PFSK-1 (cell line): ENCODE measurements at regions not wholly inside any gene's neighbourhood (a gene's known extent, or its start where the extent isn't known, plus 50 kb on each side); places are given as distances from the start of the nearest gene placed in this dataset.

ENCODE experiments used
- FOXP2 ChIP-seq: optimal IDR thresholded peaks from 2 replicates; pipeline ENCODE3; 2011; ENCODE audit warnings: borderline replicate concordance, control low read depth, inconsistent platforms; ENCODE audit not compliant: insufficient read depth; ENCODE audit errors: extremely low read length, extremely low read depth
- POLR2AphosphoS5 ChIP-seq: IDR thresholded peaks from 2 replicates; pipeline ENCODE4 v1.6.1; 2012; ENCODE audit warnings: low read depth, mild to moderate bottlenecking, control low read depth, low read length, moderate library complexity
- SIN3A ChIP-seq: IDR thresholded peaks from 2 replicates; pipeline ENCODE4 v1.6.1; 2012; ENCODE audit warnings: mild to moderate bottlenecking, low read length, moderate library complexity, borderline replicate concordance; ENCODE audit not compliant: insufficient read depth
- TAF1 ChIP-seq: IDR thresholded peaks from 2 replicates; pipeline ENCODE4 v1.6.1; 2012; ENCODE audit warnings: low read length, control low read depth, borderline replicate concordance; ENCODE audit not compliant: insufficient read depth
- TF ChIP-seq, protein P1 (sequence below), 2 experiments: IDR thresholded peaks; 2 replicates each; pipeline versions ENCODE4 v1.6.1 to v1.8.0; 2011 to 2012; ENCODE audit warnings: low read depth in 2 of 2, low read length in 2 of 2, control low read depth in 1 of 2, inconsistent platforms in 1 of 2, mild to moderate bottlenecking in 1 of 2, moderate library complexity in 1 of 2; ENCODE audit not compliant: insufficient read depth in 1 of 2

DNA sequence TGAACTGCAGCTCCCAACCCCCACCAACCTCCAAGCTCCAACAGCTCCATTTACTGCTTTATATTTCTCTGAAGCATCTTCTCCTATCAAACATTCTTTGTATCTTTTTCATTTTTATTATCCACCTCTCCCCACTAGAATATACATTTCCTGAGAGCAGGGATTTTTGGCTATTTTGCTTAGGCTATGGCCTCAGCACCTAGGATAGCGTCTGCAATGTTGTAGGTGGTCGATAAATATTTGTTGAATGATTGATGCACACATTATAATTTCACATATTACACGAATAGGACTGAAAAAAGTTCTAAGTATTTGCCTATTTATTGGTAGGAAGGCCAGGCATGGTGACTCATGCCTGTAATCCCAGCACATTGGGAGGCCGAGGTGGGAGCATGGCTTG lies 658.7 kb upstream of the DIPK2B start:
- TF ChIP-seq POLR2AphosphoS5 (no peak), FOXP2 (no peak)
- TF ChIP-seq, protein P1, sequence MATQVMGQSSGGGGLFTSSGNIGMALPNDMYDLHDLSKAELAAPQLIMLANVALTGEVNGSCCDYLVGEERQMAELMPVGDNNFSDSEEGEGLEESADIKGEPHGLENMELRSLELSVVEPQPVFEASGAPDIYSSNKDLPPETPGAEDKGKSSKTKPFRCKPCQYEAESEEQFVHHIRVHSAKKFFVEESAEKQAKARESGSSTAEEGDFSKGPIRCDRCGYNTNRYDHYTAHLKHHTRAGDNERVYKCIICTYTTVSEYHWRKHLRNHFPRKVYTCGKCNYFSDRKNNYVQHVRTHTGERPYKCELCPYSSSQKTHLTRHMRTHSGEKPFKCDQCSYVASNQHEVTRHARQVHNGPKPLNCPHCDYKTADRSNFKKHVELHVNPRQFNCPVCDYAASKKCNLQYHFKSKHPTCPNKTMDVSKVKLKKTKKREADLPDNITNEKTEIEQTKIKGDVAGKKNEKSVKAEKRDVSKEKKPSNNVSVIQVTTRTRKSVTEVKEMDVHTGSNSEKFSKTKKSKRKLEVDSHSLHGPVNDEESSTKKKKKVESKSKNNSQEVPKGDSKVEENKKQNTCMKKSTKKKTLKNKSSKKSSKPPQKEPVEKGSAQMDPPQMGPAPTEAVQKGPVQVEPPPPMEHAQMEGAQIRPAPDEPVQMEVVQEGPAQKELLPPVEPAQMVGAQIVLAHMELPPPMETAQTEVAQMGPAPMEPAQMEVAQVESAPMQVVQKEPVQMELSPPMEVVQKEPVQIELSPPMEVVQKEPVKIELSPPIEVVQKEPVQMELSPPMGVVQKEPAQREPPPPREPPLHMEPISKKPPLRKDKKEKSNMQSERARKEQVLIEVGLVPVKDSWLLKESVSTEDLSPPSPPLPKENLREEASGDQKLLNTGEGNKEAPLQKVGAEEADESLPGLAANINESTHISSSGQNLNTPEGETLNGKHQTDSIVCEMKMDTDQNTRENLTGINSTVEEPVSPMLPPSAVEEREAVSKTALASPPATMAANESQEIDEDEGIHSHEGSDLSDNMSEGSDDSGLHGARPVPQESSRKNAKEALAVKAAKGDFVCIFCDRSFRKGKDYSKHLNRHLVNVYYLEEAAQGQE (IDR thresholded peaks at IDR 0.05; ENCODE audit: insufficient read depth in 1 of 2, low read depth in 2 of 2, low read length in 2 of 2), result peak in 1 of 2 experiments; percentile 83; a peak in 2 of 4 replicates

DNA sequence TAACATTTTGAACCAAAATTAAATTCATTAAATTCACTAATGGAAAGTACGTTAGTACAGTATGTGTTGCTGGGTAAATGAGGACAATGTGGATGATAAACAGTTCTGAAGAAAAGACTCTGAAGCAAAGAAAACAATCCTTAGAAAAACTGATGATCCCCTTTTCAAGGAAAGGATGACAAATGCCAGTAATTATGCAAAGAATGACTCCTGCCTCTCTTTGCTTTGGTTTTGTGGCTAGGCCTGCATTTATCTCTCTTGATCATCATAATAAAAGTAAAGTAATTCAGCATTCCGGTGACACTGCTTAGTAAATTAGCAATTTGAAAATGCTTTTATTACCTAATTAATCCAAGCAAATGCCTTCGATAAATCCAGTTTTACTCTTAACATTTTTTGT lies 652.2 kb upstream of the DIPK2B start:
- TF ChIP-seq, protein P1 (IDR thresholded peaks at IDR 0.05; ENCODE audit: insufficient read depth in 1 of 2, low read depth in 2 of 2, low read length in 2 of 2), result no peak

DNA sequence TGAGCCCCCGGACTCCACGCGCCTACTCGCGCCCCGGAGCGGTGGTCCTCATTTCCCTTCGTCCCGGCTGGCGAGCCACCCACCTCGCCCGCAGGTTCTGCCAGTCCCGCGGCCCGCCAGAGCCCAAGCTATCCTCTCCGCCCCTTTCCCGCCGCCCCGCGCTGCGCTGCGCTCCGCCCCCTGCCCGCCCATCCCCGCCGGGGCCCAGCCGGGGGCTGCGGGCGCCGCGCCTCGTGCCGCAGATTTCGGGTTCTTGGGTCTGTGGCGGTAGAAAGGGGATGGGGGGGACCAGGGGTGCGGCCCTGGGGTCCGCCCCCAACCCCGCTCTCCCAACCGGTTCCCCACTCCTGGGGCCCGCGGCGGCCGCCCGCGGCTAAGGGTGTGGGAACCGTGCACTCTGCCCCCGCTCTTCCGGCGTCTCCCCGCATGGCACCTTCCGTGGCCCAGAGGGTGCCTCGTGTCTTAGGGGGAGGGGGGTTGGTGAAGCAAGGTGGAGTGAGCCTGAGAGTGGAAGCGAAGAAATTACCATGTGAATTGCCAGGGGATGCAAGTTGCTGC lies 650.8 kb upstream of the DIPK2B start:
- TF ChIP-seq, protein P1 (IDR thresholded peaks at IDR 0.05; ENCODE audit: insufficient read depth in 1 of 2, low read depth in 2 of 2, low read length in 2 of 2), result no peak
- TF ChIP-seq POLR2AphosphoS5 (0 out of 2 replicates have a peak, but pooled peaks have one; percentile 31), FOXP2 (no peak), SIN3A (no peak)

DNA sequence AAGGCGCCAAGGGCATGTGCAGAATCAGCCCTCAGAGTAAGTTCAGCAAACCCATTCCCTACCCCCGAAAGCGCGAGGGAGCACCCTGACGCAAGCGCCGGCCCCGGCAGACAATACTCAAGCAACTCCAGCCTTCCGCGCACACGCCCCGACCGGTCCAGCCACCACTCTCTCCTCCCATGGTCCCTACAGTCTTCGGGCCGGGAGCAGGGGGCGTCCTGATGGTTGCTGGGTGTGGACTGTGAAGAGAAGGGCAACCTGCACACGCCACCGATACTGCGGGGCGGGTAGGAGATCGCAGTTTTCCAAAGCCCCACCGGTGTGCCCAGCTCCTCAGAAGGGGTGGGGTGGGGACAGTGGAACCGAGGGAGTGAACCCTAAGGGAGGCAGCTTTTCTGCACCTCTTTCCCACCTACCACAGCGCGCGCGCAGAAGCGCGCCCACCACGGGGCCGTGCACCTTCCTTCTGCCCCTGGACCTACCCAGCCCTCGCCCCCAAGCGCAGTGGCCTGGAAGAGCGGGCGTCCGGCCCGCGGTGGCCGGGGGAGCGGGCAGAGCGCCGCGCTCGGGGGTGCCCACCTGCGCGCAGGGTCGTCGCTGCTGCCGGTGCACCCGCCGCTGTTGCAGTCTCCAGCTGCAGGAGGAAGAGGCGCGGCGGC lies 650.2 kb upstream of the DIPK2B start:
- TF ChIP-seq POLR2AphosphoS5, result no peak
- no peak for TF ChIP-seq TAF1
- no peak for TF ChIP-seq FOXP2
- TF ChIP-seq, protein P1 (IDR thresholded peaks at IDR 0.05; ENCODE audit: insufficient read depth in 1 of 2, low read depth in 2 of 2, low read length in 2 of 2), result no peak
- TF ChIP-seq SIN3A, result no peak

DNA sequence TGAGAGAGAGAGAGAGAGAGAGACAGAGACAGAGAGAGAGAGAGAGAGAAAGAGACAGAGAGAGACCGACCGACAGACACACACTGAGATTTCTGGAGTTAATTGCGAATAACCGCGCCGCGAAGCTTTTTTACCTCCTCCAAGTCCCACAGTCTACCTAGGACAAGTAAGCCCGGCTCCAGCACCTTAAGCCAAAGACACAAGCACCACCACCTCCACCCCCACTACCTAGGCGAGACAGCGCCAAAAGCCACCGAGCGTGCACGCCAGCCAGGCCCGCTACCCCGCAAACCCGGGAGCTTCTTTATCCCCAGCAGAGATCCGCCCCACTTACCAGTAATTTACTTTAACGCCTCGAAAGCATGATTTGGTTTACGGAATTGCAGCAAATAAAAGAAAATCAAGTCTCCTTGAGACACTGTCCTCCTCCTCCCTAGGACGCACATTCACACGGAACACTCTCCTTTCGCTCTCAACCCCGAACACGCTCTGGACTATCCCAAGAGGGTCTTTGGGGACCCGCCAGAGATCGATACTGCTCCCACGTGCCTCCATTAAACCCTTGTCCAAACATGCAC lies 649.6 kb upstream of the DIPK2B start:
- TF ChIP-seq, protein P1 (IDR thresholded peaks at IDR 0.05; ENCODE audit: insufficient read depth in 1 of 2, low read depth in 2 of 2, low read length in 2 of 2), result no peak
- TF ChIP-seq FOXP2 (no peak), POLR2AphosphoS5 (no peak), SIN3A (no peak), TAF1 (no peak)
